GM12878 (cell line): ENCODE measurements at regions not wholly inside any gene's neighbourhood (a gene's known extent, or its start where the extent isn't known, plus 50 kb on each side); places are given as distances from the start of the nearest gene placed in this dataset.

Experiments used
- BACH1 ChIP-seq: fragments of 450-650 bp; IDR thresholded peaks from 2 replicates; pipeline ENCODE4 v1.6.1; 2017; ENCODE audit warnings: mild to moderate bottlenecking, borderline replicate concordance
- FOXM1 ChIP-seq: IDR thresholded peaks from 2 replicates; pipeline ENCODE4 v1.6.1; 2012; ENCODE audit warnings: low read depth, mild to moderate bottlenecking, inconsistent platforms, low read length, moderate library complexity
- HCFC1 ChIP-seq: fragments of 150-350 bp; IDR thresholded peaks from 2 replicates; pipeline ENCODE4 v1.6.1; 2014; ENCODE audit warnings: low read length
- MEF2B ChIP-seq: fragments of 450-650 bp; IDR thresholded peaks from 2 replicates; pipeline ENCODE4 v1.6.1; 2018; ENCODE audit warnings: mild to moderate bottlenecking, moderate library complexity; ENCODE audit not compliant: partially characterized antibody, poor library complexity, severe bottlenecking
- MYC ChIP-seq: IDR thresholded peaks from 2 replicates; pipeline ENCODE4 v1.6.1; 2011; ENCODE audit warnings: mild to moderate bottlenecking, low read length, moderate library complexity, inconsistent platforms; ENCODE audit not compliant: insufficient read depth, insufficient replicate concordance, insufficient read length, severe bottlenecking
- PAX8 ChIP-seq: fragments of 450-650 bp; IDR thresholded peaks from 2 replicates; pipeline ENCODE4 v1.6.1; 2017; ENCODE audit warnings: mild to moderate bottlenecking, moderate library complexity
- SPI1 ChIP-seq: IDR thresholded peaks from 2 replicates; pipeline ENCODE4 v1.6.1; 2011; ENCODE audit warnings: low read depth, mild to moderate bottlenecking, low read length, moderate library complexity, borderline replicate concordance; ENCODE audit not compliant: insufficient read depth
- TAF1 ChIP-seq: IDR thresholded peaks from 2 replicates; pipeline ENCODE4 v1.6.1; 2011; ENCODE audit warnings: mild to moderate bottlenecking, low read depth, low read length, borderline replicate concordance
- ZNF384 ChIP-seq: IDR thresholded peaks from 2 replicates; pipeline ENCODE4 v1.6.1; 2012; ENCODE audit warnings: low read depth, mild to moderate bottlenecking, low read length, improper control_type of control experiment, borderline replicate concordance
- TF ChIP-seq, protein P1 (sequence below): fragments of 450-650 bp; formaldehyde crosslinking; IDR thresholded peaks from 2 replicates; pipeline ENCODE4 v1.5.0; 2022; ENCODE audit warnings: mild to moderate bottlenecking, missing genetic modification characterization

- TF ChIP-seq TAF1 (no peak), BACH1 (no peak), ZNF384 (no peak), MYC (no peak), PAX8 (no peak), HCFC1 (no peak), MEF2B (no peak), SPI1 (peak; percentile 30; the same call in 1 of the 2 replicates), FOXM1 (no peak)
- TF ChIP-seq, protein P1, sequence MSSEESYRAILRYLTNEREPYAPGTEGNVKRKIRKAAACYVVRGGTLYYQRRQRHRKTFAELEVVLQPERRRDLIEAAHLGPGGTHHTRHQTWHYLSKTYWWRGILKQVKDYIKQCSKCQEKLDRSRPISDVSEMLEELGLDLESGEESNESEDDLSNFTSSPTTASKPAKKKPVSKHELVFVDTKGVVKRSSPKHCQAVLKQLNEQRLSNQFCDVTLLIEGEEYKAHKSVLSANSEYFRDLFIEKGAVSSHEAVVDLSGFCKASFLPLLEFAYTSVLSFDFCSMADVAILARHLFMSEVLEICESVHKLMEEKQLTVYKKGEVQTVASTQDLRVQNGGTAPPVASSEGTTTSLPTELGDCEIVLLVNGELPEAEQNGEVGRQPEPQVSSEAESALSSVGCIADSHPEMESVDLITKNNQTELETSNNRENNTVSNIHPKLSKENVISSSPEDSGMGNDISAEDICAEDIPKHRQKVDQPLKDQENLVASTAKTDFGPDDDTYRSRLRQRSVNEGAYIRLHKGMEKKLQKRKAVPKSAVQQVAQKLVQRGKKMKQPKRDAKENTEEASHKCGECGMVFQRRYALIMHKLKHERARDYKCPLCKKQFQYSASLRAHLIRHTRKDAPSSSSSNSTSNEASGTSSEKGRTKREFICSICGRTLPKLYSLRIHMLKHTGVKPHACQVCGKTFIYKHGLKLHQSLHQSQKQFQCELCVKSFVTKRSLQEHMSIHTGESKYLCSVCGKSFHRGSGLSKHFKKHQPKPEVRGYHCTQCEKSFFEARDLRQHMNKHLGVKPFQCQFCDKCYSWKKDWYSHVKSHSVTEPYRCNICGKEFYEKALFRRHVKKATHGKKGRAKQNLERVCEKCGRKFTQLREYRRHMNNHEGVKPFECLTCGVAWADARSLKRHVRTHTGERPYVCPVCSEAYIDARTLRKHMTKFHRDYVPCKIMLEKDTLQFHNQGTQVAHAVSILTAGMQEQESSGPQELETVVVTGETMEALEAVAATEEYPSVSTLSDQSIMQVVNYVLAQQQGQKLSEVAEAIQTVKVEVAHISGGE (CRISPR knock-in tag) = no peak
Measured at GRCh38 chr12:75964150-75964549, 67.4 kb downstream of the PHLDA1 start (continued).
